GM12864 (cell line): ENCODE measurements at regions not wholly inside any gene's neighbourhood (a gene's known extent, or its start where the extent isn't known, plus 50 kb on each side); places are given as distances from the start of the nearest gene placed in this dataset.

Experiments used
- DNase-seq: peaks from one replicate; pipeline ENCODE4 v3.0.0-alpha.2; 2011; ENCODE audit warnings: low read depth
- H3K4me3 ChIP-seq: 2 replicates; pipeline ENCODE4 v1.5.1; 2011; ENCODE audit warnings: mild to moderate bottlenecking, low read depth, low read length, control low read depth
- TF ChIP-seq, protein P1 (sequence below): IDR thresholded peaks from 2 replicates; pipeline ENCODE4 v1.5.1; 2011; ENCODE audit warnings: low read depth, mild to moderate bottlenecking, moderate library complexity, low read length, control low read depth, inconsistent platforms; ENCODE audit errors: missing control alignments

GRCh38 chr1:190957565-190957964 lies 479.9 kb upstream of the BRINP3 start:
- H3K4me3 ChIP-seq, result no peak overlapping the region
- TF ChIP-seq, protein P1, sequence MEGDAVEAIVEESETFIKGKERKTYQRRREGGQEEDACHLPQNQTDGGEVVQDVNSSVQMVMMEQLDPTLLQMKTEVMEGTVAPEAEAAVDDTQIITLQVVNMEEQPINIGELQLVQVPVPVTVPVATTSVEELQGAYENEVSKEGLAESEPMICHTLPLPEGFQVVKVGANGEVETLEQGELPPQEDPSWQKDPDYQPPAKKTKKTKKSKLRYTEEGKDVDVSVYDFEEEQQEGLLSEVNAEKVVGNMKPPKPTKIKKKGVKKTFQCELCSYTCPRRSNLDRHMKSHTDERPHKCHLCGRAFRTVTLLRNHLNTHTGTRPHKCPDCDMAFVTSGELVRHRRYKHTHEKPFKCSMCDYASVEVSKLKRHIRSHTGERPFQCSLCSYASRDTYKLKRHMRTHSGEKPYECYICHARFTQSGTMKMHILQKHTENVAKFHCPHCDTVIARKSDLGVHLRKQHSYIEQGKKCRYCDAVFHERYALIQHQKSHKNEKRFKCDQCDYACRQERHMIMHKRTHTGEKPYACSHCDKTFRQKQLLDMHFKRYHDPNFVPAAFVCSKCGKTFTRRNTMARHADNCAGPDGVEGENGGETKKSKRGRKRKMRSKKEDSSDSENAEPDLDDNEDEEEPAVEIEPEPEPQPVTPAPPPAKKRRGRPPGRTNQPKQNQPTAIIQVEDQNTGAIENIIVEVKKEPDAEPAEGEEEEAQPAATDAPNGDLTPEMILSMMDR, result no peak
- no peak for DNase-seq

DNA sequence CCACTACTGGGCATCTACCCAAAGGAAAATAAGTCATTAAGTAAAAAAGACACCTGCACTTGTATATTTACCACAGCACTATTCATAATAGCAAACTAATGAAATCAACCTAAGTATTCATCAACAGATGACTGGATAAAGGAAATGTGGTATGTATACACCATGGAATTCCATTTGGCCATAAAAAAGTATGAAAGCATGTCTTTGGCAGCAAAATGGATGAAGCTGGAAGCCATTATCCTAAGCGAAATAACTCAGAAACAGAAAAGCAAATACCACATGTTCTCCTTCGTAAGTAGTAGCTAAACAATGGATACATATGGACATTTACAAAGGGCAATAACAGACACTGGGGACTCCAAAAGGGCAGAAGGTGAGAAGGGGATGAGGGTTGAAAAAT lies 485.7 kb upstream of the BRINP3 start:
- TF ChIP-seq, protein P1, result no peak
- no peak for DNase-seq
- no peak overlapping the region for H3K4me3 ChIP-seq

DNA sequence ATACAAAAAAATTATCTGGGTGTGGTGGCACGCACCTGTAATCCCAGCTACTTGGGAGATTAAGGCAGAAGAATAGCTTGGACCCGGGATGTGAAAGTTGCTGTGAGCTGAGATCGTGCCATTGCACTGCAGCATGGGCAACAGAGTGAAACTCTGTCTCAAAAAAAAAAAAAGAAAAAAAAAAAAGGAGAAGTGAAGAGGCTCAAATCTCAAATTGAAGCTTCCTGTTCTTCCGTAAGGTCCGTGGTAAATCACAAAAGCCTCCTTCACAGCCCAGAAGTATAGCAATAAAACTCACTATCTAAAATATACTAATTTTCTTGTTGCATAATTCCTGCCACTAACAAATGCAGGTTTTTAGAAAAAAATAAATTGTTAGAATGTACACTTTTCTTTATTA lies 498.2 kb upstream of the BRINP3 start:
- TF ChIP-seq, protein P1, result no peak
- DNase-seq, result no peak
- no peak overlapping the region for H3K4me3 ChIP-seq

GRCh38 chr1:191002768-191003167 lies 525.1 kb upstream of the BRINP3 start:
- H3K4me3 ChIP-seq, result no peak overlapping the region
- DNase-seq, result no peak
- TF ChIP-seq, protein P1, result no peak

DNA sequence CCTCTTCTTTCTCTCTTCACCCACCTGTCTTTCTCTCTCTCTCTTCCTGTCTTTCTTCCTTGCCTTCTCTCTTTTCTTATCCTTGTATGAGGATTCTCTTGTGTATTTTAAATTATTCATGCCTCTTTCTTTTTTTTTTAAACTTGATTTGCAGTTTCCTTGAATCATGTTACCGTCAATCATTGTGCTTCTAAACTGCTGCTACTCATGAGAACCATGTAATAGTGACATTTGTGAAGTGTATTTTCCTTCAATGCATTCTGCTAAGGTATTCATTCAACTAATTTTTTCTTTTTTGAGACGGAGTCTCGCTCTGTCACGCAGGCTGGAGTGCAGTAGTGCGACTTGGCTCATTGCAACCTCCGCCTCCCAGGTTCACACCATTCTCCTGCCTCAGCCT lies 539.1 kb upstream of the BRINP3 start:
- no peak overlapping the region for H3K4me3 ChIP-seq
- DNase-seq, result no peak
- TF ChIP-seq, protein P1, result no peak

- no peak for DNase-seq
- TF ChIP-seq, protein P1, result no peak
- H3K4me3 ChIP-seq, result no peak overlapping the region
These were observed 545.2 kb upstream of the BRINP3 start for GRCh38 chr1:191022856-191023255.

DNA sequence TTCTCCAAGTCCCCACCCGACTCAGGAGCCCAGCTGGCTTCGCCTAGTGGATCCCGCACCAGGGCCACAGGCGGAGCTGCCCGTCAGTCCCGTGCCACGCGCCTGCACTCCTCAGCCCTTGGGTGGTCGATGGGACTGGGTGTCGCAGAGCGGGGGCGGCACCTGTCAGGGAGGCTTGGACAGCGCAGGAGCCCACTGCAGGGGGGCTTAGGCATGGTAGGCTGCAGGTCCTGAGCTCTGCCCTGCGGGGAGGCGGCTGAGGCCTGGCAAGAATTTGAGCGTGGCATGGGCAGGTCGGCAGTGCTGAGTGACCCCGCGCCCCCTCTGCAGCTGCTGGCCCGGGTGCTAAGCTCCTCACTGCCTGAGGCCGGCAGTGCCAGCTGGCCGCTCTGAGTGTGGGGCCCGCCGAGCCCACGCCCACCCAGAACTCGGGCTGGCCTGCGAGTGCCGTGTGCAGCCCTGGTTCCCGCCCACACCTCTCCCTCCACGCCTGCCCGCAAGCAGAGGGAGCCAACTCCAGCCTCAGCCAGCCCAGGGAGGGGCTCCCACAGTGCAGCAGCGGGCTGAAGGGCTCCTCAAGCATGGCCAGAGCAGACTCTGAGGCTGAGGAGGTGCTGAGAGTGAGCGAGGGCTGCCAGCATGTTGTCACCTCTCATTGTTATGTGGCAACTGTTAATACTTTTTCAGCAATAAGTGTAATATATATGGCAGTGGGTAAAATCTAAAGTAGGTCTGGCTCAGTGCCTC lies 548.4 kb upstream of the BRINP3 start:
- TF ChIP-seq, protein P1, result no peak
- DNase-seq, result no peak
- H3K4me3 ChIP-seq, result no peak overlapping the region
